SH-SY5Y (cell line): ENCODE measurements at regions not wholly inside any gene's neighbourhood (a gene's known extent, or its start where the extent isn't known, plus 50 kb on each side); places are given as distances from the start of the nearest gene placed in this dataset.

Experiments used
- GATA2 ChIP-seq: IDR thresholded peaks from 2 replicates; pipeline ENCODE4 v1.6.1; 2011; ENCODE audit warnings: mild to moderate bottlenecking, low read depth, low read length
- GATA3 ChIP-seq: IDR thresholded peaks from 2 replicates; pipeline ENCODE4 v1.6.1; 2011; ENCODE audit warnings: low read depth, mild to moderate bottlenecking, low read length, moderate library complexity

DNA sequence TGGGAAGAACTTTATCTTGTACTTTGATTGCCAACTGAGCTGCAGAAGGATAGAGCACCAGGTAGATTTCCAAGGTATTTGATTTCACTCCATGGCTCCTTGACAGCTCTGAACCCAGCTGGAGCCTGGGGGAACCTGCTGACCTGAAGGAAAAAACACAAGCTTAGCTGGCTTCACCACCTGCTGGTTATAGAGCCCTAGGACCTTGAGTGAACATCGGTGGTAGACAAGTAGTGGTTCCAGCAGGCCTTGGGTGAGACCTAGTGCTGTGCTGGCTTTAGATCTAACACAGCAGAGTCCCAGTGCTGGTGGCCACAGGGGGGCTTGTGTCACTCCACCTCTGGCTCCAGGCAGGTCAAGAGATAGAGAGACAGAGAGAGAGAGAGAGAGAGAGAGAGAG, 1102.6 kb downstream of the ADGRL3 start:
- no peak for TF ChIP-seq GATA2
- no peak for TF ChIP-seq GATA3
